Kidney (tissue), 13 donors: ENCODE measurements at regions not wholly inside any gene's neighbourhood (a gene's known extent, or its start where the extent isn't known, plus 50 kb on each side); places are given as distances from the start of the nearest gene placed in this dataset.

ENCODE experiments used
- DNase-seq, 5 donors: peaks; one replicate each; pipeline ENCODE4 v3.0.0-alpha.2; 2013 to 2020
- FAIRE-seq: peaks from 2 replicates; lab custom pipeline; 2012; peaks lifted over from hg19 to GRCh38; lab: Jason Lieb, UNC
- H3K27ac ChIP-seq, 2 donors: one replicate each; pipeline ENCODE4 v1.7.0; 2013; ENCODE audit warnings: low read depth in 2 of 2, low read length in 2 of 2, inconsistent platforms in 1 of 2
- H3K27me3 ChIP-seq: one replicate; pipeline ENCODE4 v1.7.1; 2013; ENCODE audit warnings: low read length, inconsistent platforms; ENCODE audit not compliant: control insufficient read depth, insufficient read depth
- H3K36me3 ChIP-seq, 3 donors: one replicate each; pipeline versions ENCODE4 v1.7.0 to v1.7.1; 2013; ENCODE audit warnings: low read length in 3 of 3, control low read depth in 1 of 3, inconsistent platforms in 1 of 3; ENCODE audit not compliant: insufficient read depth in 3 of 3, control insufficient read depth in 2 of 3
- H3K4me1 ChIP-seq, 3 donors: one replicate each; pipeline versions ENCODE4 v1.7.0 to v1.7.1; 2013; ENCODE audit warnings: low read length in 3 of 3, inconsistent platforms in 1 of 3, low read depth in 1 of 3; ENCODE audit not compliant: control insufficient read depth in 2 of 3, insufficient read depth in 2 of 3
- H3K4me3 ChIP-seq, 3 donors: one replicate each; pipeline versions ENCODE4 v1.7.0 to v1.8.1; 2013; ENCODE audit warnings: low read length in 3 of 3, control low read depth in 1 of 3, inconsistent platforms in 1 of 3
- H3K9ac ChIP-seq, 3 donors: one replicate each; pipeline versions ENCODE4 v1.7.0 to v1.7.1; 2013; ENCODE audit warnings: low read length in 3 of 3, control low read depth in 1 of 3, inconsistent platforms in 1 of 3
- H3K9me3 ChIP-seq, 3 donors: one replicate each; pipeline versions ENCODE4 v1.7.0 to v1.7.1; 2013; ENCODE audit warnings: low read length in 3 of 3, control low read depth in 1 of 3, inconsistent platforms in 1 of 3; ENCODE audit not compliant: control insufficient read depth in 2 of 3, insufficient read depth in 1 of 3
- intact Hi-C: fragments of 100-400 bp; cut with DNase I; formaldehyde crosslinking; loops from one replicate; pipeline ENCODE4 v1.11.1; 2022
- TF ChIP-seq, protein P1 (sequence below): IDR thresholded peaks from 3 replicates; pipeline ENCODE4 v1.5.1; 2012; ENCODE audit warnings: mild to moderate bottlenecking, moderate library complexity, borderline replicate concordance; ENCODE audit not compliant: insufficient read depth; ENCODE audit errors: extremely low read depth
- donor health status: control.
- donor health status: control.
- donor health status: control.
- donor health status: control.
- donor health status: control.
- donor health status: DM: yes; HTN: yes; CAD: no.
- donor health status: Normal renal cell carcinoma (clear cell type).

DNA sequence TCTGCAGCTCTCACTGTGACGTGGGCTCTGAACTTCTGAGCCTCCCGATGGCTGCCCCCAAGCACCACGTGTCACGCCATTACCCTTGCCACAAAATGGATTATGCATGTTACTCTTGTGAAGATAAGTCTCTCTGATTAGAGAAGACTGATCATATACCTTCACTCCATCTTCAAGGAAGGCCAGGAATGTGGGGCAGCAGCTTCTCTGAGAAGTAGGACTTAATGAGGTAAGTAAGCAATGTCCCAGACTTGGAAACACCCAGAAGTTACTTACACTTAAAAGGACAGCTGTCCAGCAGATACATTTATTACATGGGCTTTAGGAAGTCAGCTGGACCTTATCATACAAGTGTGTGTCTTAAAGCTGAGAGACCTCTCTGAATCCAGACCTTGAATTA, 155.0 kb downstream of the FGF1 start:
- DNase-seq: no peak
- Histone ChIP-seq H3K27ac (no peak overlapping the region), H3K4me1 (no peaks in the 10 kb centered on the region), H3K4me3 (no peak overlapping the region), H3K27me3 (no peaks in the 10 kb centered on the region), H3K36me3 (no peaks in the 10 kb centered on the region), H3K9me3 (peaks cover 0 to 15% (median 2%) of the 10 kb centered on the region in 3 donors), H3K9ac (no peak overlapping the region)
- TF ChIP-seq, protein P1, sequence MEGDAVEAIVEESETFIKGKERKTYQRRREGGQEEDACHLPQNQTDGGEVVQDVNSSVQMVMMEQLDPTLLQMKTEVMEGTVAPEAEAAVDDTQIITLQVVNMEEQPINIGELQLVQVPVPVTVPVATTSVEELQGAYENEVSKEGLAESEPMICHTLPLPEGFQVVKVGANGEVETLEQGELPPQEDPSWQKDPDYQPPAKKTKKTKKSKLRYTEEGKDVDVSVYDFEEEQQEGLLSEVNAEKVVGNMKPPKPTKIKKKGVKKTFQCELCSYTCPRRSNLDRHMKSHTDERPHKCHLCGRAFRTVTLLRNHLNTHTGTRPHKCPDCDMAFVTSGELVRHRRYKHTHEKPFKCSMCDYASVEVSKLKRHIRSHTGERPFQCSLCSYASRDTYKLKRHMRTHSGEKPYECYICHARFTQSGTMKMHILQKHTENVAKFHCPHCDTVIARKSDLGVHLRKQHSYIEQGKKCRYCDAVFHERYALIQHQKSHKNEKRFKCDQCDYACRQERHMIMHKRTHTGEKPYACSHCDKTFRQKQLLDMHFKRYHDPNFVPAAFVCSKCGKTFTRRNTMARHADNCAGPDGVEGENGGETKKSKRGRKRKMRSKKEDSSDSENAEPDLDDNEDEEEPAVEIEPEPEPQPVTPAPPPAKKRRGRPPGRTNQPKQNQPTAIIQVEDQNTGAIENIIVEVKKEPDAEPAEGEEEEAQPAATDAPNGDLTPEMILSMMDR: no peak
- no peak for FAIRE-seq
- intact Hi-C loops: no loop called here

DNA sequence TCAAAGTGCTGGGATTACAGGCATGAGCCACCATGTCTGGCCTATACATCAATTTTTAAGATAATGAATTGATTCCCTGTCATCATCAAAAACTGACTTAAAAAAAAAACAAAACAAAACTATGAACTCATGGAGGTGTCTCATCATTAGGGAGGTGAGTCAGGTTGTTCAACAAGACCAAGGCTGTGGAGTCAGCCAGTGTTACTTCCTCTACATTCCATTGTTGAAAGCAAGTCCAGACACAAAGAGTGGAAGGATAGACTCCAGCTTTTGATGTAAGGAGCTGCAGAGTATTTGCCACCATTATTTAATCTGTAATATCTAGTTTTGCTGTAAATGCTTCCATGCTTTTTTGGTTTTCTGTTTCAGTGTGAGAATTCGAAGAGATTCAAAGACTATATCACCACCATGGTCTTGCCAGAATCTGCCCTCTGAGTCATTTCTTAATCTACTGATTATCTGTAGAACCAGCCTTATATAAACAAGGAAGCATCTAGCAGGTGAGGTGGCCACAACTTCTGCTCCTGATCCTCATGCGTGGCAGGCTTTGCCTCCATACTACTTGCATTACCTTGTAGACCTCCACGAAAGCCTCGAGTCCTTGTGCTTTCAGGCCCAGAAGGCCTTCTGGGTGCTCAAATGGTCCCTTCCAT, 156.1 kb downstream of the FGF1 start:
- TF ChIP-seq, protein P1: no peak
- no peaks in the 10 kb centered on the region for H3K27me3 ChIP-seq
- intact Hi-C loops: no loop called here
- DNase-seq (no peak), FAIRE-seq (no peak)
- peaks cover 0 to 4% (median 2%) of the 10 kb centered on the region in 3 donors for H3K9me3 ChIP-seq
- no peak overlapping the region for H3K4me3 ChIP-seq
- no peaks in the 10 kb centered on the region for H3K4me1 ChIP-seq
- H3K36me3 ChIP-seq: no peaks in the 10 kb centered on the region
- H3K27ac ChIP-seq: no peak overlapping the region
- H3K9ac ChIP-seq: no peak overlapping the region

DNA sequence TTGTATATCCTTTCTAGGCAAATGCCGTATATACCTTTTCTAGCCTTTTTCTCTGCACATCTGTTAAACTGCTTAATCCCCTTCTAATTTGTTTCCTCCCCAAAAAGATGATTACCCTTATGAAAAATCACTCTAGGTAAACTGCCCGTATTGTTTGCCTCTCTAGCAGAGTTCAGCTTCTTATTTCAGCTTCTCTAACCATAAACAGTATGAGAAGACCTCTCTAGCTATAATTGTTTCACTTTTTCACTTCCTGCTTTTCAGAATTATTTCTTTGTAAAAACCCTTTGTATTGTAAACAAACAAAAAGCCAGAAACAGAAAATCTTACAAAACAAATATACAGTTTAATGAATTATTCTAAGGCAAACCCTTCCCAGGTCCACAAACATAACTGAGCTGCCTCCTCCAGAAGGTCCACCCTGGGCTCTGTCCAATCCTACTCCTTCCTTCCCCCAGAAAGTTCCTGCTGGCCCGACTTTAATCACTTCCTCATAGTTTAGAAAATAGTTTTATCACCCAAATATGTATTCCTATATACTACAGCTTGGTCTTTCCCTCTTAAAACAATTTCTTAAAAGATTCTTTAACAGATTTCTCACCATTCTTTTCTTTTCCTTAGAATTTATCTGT, 158.1 kb downstream of the FGF1 start:
- intact Hi-C loops: no loop called here

More for the DNA sequence above, 158.1 kb downstream of the FGF1 start:
- Histone ChIP-seq H3K36me3 (no peaks in the 10 kb centered on the region), H3K4me1 (no peaks in the 10 kb centered on the region), H3K9me3 (no peaks in the 10 kb centered on the region), H3K9ac (no peak overlapping the region), H3K27ac (no peak overlapping the region), H3K27me3 (no peaks in the 10 kb centered on the region), H3K4me3 (no peak overlapping the region)
- FAIRE-seq: no peak
- no peak for DNase-seq
- TF ChIP-seq, protein P1: no peak
